HG02678 (cell line): ENCODE measurements at regions not wholly inside any gene's neighbourhood (a gene's known extent, or its start where the extent isn't known, plus 50 kb on each side); places are given as distances from the start of the nearest gene placed in this dataset.
"Not testable (repeated sequence)": the region's sequence is repeated elsewhere in the genome, so short reads cannot be mapped to it uniquely, and the experiment has no call there.

Source experiments
- ATAC-seq: cut with Tn5 transposase; IDR thresholded peaks from one replicate; pipeline ENCODE4 v1.9.1; 2021; ENCODE audit warnings: mild to moderate bottlenecking, moderate library complexity; ENCODE audit not compliant: unreplicated experiment

- ATAC-seq = no peak
These were observed 122.3 kb downstream of the HAUS1 start for GRCh38 chr18:46226461-46226860.

GRCh38 chr18:46229641-46230040 lies 125.5 kb downstream of the HAUS1 start:
- not testable (repeated sequence) for ATAC-seq

GRCh38 chr18:46236156-46236555 lies 132.0 kb downstream of the HAUS1 start:
- no peak for ATAC-seq

GRCh38 chr18:46237891-46238290 lies 133.7 kb downstream of the HAUS1 start:
- no peak for ATAC-seq

GRCh38 chr18:46239549-46239948 lies 135.4 kb downstream of the HAUS1 start:
- ATAC-seq = no peak

- no peak for ATAC-seq
These were observed 135.8 kb downstream of the HAUS1 start for GRCh38 chr18:46239998-46240397.

GRCh38 chr18:46241393-46241792 lies 137.2 kb downstream of the HAUS1 start:
- ATAC-seq = not testable (repeated sequence)

GRCh38 chr18:46242183-46242582 lies 138.0 kb downstream of the HAUS1 start:
- no peak for ATAC-seq

- no peak for ATAC-seq
These were observed 138.9 kb downstream of the HAUS1 start for GRCh38 chr18:46243095-46243494.

GRCh38 chr18:46243673-46244072 lies 139.5 kb downstream of the HAUS1 start:
- no peak for ATAC-seq

GRCh38 chr18:46246101-46246500 lies 141.9 kb downstream of the HAUS1 start:
- no peak for ATAC-seq

- ATAC-seq = no peak
These were observed 143.8 kb downstream of the HAUS1 start for GRCh38 chr18:46247942-46248341.

GRCh38 chr18:46250084-46250811 lies 146.1 kb downstream of the HAUS1 start:
- ATAC-seq = peak; percentile 97

GRCh38 chr18:46250812-46251173 lies 146.6 kb downstream of the HAUS1 start:
- peak; percentile 21 for ATAC-seq

GRCh38 chr18:46252759-46253158 lies 148.6 kb downstream of the HAUS1 start:
- no peak for ATAC-seq

- no peak for ATAC-seq
These were observed 149.3 kb downstream of the HAUS1 start for GRCh38 chr18:46253498-46253897.

GRCh38 chr18:46256078-46256477 lies 151.9 kb downstream of the HAUS1 start:
- ATAC-seq = no peak

GRCh38 chr18:46257366-46257765 lies 153.2 kb downstream of the HAUS1 start:
- no peak for ATAC-seq

GRCh38 chr18:46260016-46260878 lies 156.1 kb downstream of the HAUS1 start:
- ATAC-seq = no peak

- ATAC-seq = no peak
These were observed 156.6 kb downstream of the HAUS1 start for GRCh38 chr18:46260879-46261143.

GRCh38 chr18:46261799-46262198 lies 157.6 kb downstream of the HAUS1 start:
- no peak for ATAC-seq

- no peak for ATAC-seq
These were observed 158.7 kb downstream of the HAUS1 start for GRCh38 chr18:46262856-46263255.
